HG02798 (cell line): ENCODE measurements at regions not wholly inside any gene's neighbourhood (a gene's known extent, or its start where the extent isn't known, plus 50 kb on each side); places are given as distances from the start of the nearest gene placed in this dataset.

Source experiments
- ATAC-seq: cut with Tn5 transposase; IDR thresholded peaks from one replicate; pipeline ENCODE4 v1.9.1; 2021; ENCODE audit warnings: mild to moderate bottlenecking; ENCODE audit not compliant: unreplicated experiment, poor library complexity

DNA sequence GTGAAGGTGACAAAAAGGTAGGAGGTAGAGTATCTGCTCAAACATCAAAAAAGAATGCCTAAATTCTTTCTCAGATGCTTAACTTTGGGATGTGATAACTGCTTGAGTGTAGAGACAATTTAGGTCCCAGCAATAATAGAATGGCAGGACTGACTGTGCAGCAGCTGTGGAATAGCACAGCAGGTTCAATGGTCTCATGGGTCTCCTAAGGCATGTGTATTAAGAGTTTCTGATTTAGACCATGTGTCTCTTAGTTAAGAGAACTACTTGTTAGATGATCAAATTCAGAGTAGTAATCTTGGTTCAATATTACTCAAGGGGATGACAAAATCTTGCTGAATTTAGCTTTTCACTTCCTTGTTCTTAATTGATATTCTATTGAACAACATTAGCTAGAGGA is 72.0 kb downstream of the ALX1 start:
- no peak for ATAC-seq

DNA sequence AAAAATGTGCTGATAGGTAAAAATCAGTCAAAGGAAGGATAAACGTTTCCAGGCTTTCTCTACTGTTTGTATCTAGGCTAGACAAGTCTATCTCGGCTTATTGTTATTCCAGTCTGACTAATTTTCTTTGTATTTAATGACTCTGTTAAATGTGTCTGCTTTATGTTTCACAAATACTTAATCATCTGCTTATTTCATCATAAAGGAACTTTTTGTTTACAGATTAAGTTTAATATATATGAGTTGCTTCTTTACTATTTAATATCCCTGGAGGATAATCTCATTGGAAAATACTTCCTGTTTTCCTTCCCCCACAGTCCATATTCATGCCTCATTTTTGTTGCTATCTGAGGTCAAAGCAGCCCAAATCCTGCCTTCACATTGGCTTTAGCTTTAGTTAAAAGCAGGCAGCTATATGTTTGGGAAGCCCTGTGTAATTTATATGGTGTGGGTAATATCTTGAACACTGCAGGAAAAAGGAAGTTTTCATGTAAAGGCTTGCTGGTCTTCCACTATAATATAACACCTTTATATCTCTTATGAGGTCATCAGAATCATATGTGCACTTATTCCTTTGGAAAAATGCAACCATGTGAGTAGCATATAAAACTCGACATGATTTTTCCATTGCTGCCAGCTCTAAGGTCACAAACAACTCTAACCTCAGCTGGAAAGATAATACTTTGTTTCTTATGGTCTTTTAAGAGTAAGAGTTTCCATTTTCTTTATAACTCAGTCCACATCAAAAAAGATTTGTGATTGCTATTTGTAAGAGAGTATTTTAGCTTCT is 76.8 kb downstream of the ALX1 start:
- no peak for ATAC-seq

- ATAC-seq = no peak
These were observed 77.6 kb downstream of the ALX1 start for GRCh38 chr12:85357609-85358008.

- no peak for ATAC-seq
These were observed 78.7 kb downstream of the ALX1 start for GRCh38 chr12:85358715-85359114.

- no peak for ATAC-seq
These were observed 83.6 kb downstream of the ALX1 start for GRCh38 chr12:85363382-85364190.

GRCh38 chr12:85367936-85368335 is 87.9 kb downstream of the ALX1 start:
- no peak for ATAC-seq

GRCh38 chr12:85369365-85370154 is 89.5 kb downstream of the ALX1 start:
- ATAC-seq = no peak

DNA sequence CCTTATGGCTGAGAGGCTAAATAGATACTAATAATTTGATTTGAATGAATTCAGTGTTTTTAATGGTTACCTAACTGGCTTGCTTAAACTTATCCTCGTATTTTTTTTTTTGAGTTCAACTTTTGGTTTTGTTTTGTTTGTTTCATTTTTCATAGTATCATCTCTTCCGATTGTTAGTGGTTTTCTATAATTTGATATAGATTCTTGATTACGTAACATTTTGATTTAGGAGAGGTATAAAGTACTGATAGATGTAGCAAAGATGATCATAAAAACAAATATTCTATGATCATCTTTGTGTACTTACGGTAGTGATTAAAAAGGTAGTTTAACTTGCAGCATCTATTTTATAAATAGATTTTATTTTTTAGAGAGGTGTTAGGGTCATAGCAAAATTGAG is 93.0 kb downstream of the ALX1 start:
- ATAC-seq = no peak

DNA sequence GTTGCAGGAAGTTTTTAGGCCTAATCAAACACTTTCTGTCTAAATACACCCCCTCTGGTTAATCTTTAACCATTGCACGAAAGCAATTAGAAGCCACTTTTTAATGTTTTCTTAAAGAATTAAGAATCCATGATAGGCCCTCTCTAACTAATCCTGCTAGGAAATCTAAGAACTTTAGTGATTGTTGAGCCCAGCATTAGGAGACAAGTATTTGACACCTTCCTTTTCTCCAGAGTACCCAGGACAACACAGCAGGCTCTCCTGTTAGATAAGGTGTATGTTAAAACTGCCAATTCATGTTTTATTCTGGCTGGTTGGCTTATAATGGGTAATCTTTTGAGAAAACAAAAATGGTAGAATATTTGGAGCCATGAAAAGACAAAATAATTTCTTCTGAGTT is 95.0 kb downstream of the ALX1 start:
- no peak for ATAC-seq

GRCh38 chr12:85385406-85385805 is 105.4 kb downstream of the ALX1 start:
- ATAC-seq = no peak

DNA sequence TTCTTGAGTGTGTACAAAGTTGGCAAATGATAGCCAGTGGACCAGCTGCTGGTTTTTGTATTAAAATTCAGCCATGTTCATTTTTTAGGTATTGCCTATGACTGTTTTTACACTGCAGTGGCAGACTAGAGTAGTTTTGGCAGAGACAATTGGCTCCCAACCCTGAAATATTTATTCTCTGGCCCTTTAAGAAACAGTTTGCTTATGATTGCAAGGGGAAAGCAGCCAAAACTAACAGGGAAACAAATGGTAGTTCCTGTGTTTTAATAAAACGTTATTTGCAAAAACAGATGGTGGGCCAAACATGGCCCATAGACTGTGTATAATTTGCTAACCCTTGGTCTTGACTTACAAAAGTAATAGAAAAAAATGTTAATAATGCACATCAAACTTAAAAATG is 110.2 kb downstream of the ALX1 start:
- ATAC-seq = no peak

GRCh38 chr12:85392508-85392907 is 112.5 kb downstream of the ALX1 start:
- ATAC-seq = no peak

DNA sequence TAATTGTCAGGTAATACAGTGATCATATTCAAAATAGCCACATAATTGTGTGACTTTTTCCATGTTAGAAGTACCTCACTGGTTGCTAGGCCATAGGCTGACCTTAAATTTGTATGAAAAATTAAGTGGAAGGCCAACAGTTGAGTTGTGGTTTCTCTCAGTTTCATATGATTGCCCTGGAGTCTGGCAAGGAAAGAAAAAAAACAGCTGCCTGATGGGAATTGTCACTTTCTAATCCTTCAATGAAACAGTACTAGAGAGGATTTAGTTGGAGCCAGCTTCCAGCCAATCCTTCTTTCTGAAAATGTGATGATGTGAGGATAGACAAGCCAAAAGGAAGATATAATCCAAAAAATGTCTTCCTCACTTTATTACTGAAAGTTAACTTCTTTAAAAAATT is 113.6 kb downstream of the ALX1 start:
- no peak for ATAC-seq

- ATAC-seq = no peak
These were observed 114.0 kb downstream of the ALX1 start for GRCh38 chr12:85394065-85394464.

DNA sequence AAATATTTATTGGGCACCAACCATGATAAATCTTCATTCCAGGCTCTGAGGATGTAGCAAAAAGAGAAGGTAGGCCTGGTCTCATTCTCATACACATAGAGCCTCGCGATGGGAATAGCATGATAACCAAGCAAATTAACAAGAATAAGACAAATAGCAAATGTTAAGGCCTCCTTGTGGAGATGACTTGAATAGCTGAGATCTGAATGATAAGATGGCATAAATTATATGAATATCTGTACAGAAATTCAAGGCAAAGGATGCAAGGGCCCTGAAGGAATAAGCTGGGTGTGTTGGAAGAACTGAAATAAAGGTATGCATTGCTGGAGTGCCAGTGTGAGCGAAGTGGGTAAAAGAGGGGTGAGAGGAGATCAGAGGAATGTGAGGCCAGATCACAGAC is 114.8 kb downstream of the ALX1 start:
- no peak for ATAC-seq

DNA sequence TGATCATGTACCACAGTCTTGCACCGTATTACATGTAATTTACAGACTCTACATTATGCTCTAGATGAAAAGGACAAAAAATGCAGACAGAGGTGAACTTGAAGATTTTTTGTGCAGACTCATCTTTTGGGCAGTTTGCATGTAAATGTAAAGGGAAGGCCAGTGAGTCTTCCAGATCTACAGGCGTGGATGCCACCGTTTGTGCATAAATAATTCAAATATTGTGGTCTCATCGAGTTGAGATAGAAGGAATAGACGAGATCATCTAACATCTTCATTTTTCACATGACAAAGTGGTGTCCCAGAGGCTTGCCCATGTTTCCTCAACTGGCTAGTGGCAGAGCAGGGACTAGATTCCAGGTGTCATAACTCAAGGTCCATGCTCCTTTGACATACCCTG is 125.2 kb downstream of the ALX1 start:
- ATAC-seq = no peak

DNA sequence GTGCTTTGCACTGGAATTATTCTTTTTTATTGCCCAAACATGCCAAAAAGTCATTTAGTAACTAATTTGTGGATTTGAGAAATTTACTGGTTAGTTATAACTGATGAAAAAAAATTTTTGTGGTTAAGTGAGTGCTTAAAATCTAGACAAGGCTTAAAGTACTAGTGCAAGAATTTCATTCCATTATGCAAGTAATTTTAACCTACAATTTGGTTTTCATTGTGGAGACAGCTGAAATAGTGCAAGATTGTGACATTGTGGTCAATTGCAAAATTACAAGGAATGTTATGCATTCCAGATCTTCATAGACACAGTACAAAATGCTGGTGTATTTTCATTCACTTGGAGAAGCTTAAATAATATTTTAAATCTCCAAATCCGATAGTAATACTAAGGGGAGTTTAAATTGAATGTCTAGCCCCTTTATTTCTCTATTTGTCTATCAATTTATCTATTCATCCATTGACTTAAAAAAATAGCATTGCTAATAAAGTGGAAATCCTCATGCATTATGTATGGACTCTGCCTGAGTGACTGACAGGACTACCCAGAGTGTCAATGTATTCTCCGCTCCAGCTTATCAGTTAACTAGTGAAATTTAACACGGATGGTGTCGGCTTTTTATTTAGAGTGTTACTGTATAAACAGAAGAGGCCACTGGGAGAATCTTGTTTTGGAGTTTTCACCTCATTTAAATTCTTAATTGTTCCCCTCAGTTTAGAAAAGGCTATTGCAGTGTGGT is 125.9 kb downstream of the ALX1 start:
- no peak for ATAC-seq

- ATAC-seq = no peak
These were observed 133.2 kb downstream of the ALX1 start for GRCh38 chr12:85413266-85413665.

- ATAC-seq = no peak
These were observed 142.7 kb downstream of the ALX1 start for GRCh38 chr12:85422762-85423161.

GRCh38 chr12:85423947-85424346 is 143.9 kb downstream of the ALX1 start:
- ATAC-seq = peak; percentile 54
